PC-9 (cell line): ENCODE measurements at regions not wholly inside any gene's neighbourhood (a gene's known extent, or its start where the extent isn't known, plus 50 kb on each side); places are given as distances from the start of the nearest gene placed in this dataset.

Experiments
- BruUV-seq: library from RNA; stranded (reverse); fragments of 400-500 nt; replicated peaks from 2 replicates; lab custom pipeline; 2021; lab: Mats Ljungman, UMichigan
- CTCF ChIA-PET: fragments of 300-600 bp; sonication (Branson Sonifier 250); formaldehyde crosslinking; loops from one replicate; lab custom pipeline; 2022; ENCODE audit warnings: antibody characterized with exemption; lab: Charles Lee
- POLR2A ChIA-PET: fragments of 300-600 bp; sonication (Branson Sonifier 250); formaldehyde crosslinking; loops from one replicate; lab custom pipeline; 2022; ENCODE audit warnings: antibody characterized with exemption; ENCODE audit not compliant: unreplicated experiment; lab: Charles Lee
- DNase-seq, 2 experiments: peaks; one replicate each; pipeline versions ENCODE4 v3.0.0 to v3.0.0-alpha.2; 2015 to 2022; ENCODE audit warnings: mixed read lengths in 1 of 2
- H2AFZ ChIP-seq: fragments of 200-600 bp; sonication (generic); 2 replicates; pipeline ENCODE4 v1.8.1; 2017; ENCODE audit warnings: antibody characterized with exemption
- H3F3A ChIP-seq: fragments of 200-600 bp; sonication (generic); 2 replicates; pipeline ENCODE4 v1.8.1; 2017; ENCODE audit warnings: antibody characterized with exemption, mild to moderate bottlenecking, low read depth; ENCODE audit not compliant: insufficient read depth
- H3K27ac ChIP-seq: fragments of 200-600 bp; sonication (generic); 2 replicates; pipeline ENCODE4 v1.6.1; 2016; ENCODE audit warnings: mixed run types
- H3K27me3 ChIP-seq: fragments of 200-600 bp; sonication (generic); 2 replicates; pipeline ENCODE4 v1.6.1; 2016; ENCODE audit warnings: low read depth, mixed run types; ENCODE audit not compliant: insufficient read depth
- H3K36me3 ChIP-seq: fragments of 200-600 bp; sonication (generic); 2 replicates; pipeline ENCODE4 v1.6.1; 2016; ENCODE audit warnings: low read depth, mixed run types
- H3K4me1 ChIP-seq: fragments of 200-600 bp; sonication (generic); replicated peaks from 2 replicates; pipeline ENCODE4 v1.6.1; 2016; ENCODE audit warnings: mixed run types; ENCODE audit not compliant: insufficient read depth
- H3K4me2 ChIP-seq: fragments of 200-600 bp; sonication (generic); 2 replicates; pipeline ENCODE4 v1.6.1; 2017; ENCODE audit warnings: mixed run types
- H3K4me3 ChIP-seq: fragments of 200-600 bp; sonication (generic); 2 replicates; pipeline ENCODE4 v1.6.1; 2016; ENCODE audit warnings: mixed run types
- H3K79me2 ChIP-seq: fragments of 200-600 bp; sonication (generic); 2 replicates; pipeline ENCODE4 v1.6.1; 2017; ENCODE audit warnings: low read depth, mixed run types
- H3K9me2 ChIP-seq: fragments of 200-600 bp; sonication (generic); 2 replicates; pipeline ENCODE4 v1.8.1; 2017; ENCODE audit warnings: mild to moderate bottlenecking; ENCODE audit not compliant: insufficient read depth
- H3K9me3 ChIP-seq: fragments of 200-600 bp; sonication (generic); 2 replicates; pipeline ENCODE4 v1.8.1; 2016; ENCODE audit warnings: low read depth; ENCODE audit not compliant: insufficient read depth
- H4K20me1 ChIP-seq: fragments of 200-600 bp; sonication (generic); 2 replicates; pipeline ENCODE4 v1.8.1; 2017; ENCODE audit not compliant: insufficient read depth
- CTCF ChIP-seq: fragments of 200-600 bp; sonication (generic); conservative IDR thresholded peaks from 2 replicates; pipeline ENCODE4 v1.6.1; 2017; ENCODE audit warnings: mixed run types, antibody characterized with exemption, mild to moderate bottlenecking, moderate library complexity
- EZH2 ChIP-seq: fragments of 200-600 bp; sonication (generic); IDR thresholded peaks from 2 replicates; pipeline ENCODE4 v1.8.0; 2017; ENCODE audit warnings: antibody characterized with exemption, low read depth
- intact Hi-C: fragments of 100-400 bp; cut with micrococcal nuclease; formaldehyde crosslinking; loops from one replicate; pipeline ENCODE4 v1.10.0; 2022; ENCODE audit not compliant: unreplicated experiment

DNA sequence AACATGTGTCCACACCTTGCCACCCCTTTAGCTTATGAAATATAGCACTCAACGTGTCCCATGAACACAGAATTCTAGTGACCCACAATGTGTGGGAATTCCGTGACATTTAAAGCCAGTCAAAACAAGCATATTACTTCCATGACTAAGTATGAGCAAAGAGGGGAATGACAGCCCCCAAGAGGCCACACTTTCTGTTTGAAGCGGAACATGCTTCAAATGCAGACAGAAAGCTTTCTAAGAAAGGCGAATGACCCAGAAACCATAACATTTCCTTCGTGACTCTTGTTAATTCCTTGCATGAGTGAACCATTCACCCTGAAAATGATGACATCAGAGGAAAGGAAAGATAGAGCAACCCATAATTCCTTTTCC is 122.0 kb upstream of the FNDC3A start:
- Histone ChIP-seq H3K36me3 (no peaks in the 10 kb centered on the region), H3K9me3 (no peaks in the 10 kb centered on the region), H2AFZ (no peak overlapping the region), H3K27me3 (no peaks in the 10 kb centered on the region; the same call in 1 of the 2 replicates), H3K79me2 (no peaks in the 10 kb centered on the region), H3K9me2 (no peaks in the 10 kb centered on the region), H3F3A (no peaks in the 10 kb centered on the region), H3K4me1 (no peaks in the 10 kb centered on the region), H3K27ac (no peak overlapping the region), H3K4me3 (no peak overlapping the region), H3K4me2 (no peak overlapping the region), H4K20me1 (no peaks in the 10 kb centered on the region)
- DNase-seq: no peak
- intact Hi-C loops: no loop called here
- ChIA-PET POLR2A (no interaction called here), CTCF (no interaction called here)
- no TSS peak for BruUV-seq
- TF ChIP-seq EZH2 (no peak), CTCF (no peak)

DNA sequence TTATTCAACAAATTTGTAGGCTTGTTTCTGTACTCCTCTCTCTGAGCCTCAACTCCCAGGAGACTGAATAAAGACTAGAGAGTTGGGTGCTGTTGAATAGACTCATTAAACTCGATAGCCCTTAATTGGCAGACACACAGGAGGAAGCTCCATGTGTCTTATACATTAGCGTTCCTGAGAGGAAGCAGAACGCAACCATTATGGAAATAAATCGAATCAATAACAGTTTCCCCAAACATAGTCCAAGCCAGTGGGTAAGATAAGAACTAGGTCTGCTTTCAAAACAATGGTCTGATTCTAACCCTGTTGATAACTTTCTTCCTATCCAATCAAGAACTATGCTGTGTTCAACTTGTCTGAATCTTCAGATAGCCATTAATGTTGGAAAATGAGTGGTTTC is 118.1 kb upstream of the FNDC3A start:
- Histone ChIP-seq H3K27ac (no peak overlapping the region), H3K79me2 (no peaks in the 10 kb centered on the region), H4K20me1 (no peaks in the 10 kb centered on the region), H3K9me3 (no peaks in the 10 kb centered on the region), H3K36me3 (no peaks in the 10 kb centered on the region), H2AFZ (no peak overlapping the region), H3F3A (no peaks in the 10 kb centered on the region), H3K4me1 (no peaks in the 10 kb centered on the region), H3K4me3 (no peak overlapping the region), H3K27me3 (no peaks in the 10 kb centered on the region; the same call in 1 of the 2 replicates), H3K9me2 (no peaks in the 10 kb centered on the region), H3K4me2 (no peak overlapping the region)
- TF ChIP-seq EZH2: no peak
- TF ChIP-seq CTCF: no peak
- no peak for DNase-seq
- POLR2A ChIA-PET: no interaction called here
- BruUV-seq: no TSS peak
- CTCF ChIA-PET: no interaction called here
- intact Hi-C loops: no loop called here

DNA sequence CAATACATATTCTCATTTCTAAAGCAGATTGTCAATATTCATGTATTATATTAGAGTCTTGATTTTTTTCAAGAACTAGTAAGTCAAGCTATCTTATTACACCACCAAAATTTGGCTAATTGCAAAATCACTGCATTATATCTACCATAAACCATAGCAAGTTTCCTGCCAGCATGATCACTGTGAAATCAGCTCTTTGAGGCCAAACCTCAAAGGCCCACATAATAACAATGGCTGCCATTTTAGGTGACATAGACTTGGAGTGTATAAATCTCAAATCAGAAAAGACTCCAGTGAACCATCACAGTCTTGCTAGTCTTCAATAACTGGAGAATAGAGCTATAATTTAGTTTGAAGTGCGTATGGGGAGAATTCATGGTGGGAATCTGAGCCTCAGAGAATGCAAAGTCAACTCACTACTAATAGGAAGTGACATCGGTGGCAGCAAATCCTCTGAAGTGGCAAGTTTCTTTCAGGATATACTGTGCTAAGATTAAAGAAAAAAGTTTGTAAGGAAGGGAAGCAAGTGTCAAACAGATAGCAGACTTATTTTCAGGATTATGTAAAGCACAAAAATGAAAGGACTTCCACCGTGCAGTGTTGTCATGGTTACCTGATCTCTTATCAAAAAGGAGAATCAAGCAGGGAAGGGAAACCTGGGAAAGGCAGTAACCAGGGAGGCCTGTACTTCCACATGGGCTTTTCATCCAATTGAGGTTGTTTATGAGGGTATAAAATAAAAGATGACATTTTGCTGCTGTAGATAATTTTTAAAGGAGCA is 117.4 kb upstream of the FNDC3A start:
- no peaks in the 10 kb centered on the region for H3K36me3 ChIP-seq
- CTCF ChIA-PET: no interaction called here
- H3K79me2 ChIP-seq: no peaks in the 10 kb centered on the region
- no peak overlapping the region for H3K4me3 ChIP-seq
- H3K9me2 ChIP-seq: no peaks in the 10 kb centered on the region
- POLR2A ChIA-PET: no interaction called here
- no peak overlapping the region for H3K4me2 ChIP-seq
- DNase-seq: no peak
- no peaks in the 10 kb centered on the region for H3K4me1 ChIP-seq
- no peaks in the 10 kb centered on the region for H3K9me3 ChIP-seq
- H3F3A ChIP-seq: no peaks in the 10 kb centered on the region
- TF ChIP-seq CTCF (no peak), EZH2 (no peak)
- intact Hi-C loops: no loop called here
- H3K27me3 ChIP-seq: no peaks in the 10 kb centered on the region; the same call in 1 of the 2 replicates
- H3K27ac ChIP-seq: no peak overlapping the region
- no TSS peak for BruUV-seq
- H4K20me1 ChIP-seq: no peaks in the 10 kb centered on the region
- H2AFZ ChIP-seq: no peak overlapping the region
